ENCODE measurements at regions not wholly inside any gene's neighbourhood (a gene's known extent, or its start where the extent isn't known, plus 50 kb on each side); places are given as distances from the start of the nearest gene placed in this dataset.
"Not testable (repeated sequence)": the region's sequence is repeated elsewhere in the genome, so short reads cannot be mapped to it uniquely, and the experiment has no call there.

DNA sequence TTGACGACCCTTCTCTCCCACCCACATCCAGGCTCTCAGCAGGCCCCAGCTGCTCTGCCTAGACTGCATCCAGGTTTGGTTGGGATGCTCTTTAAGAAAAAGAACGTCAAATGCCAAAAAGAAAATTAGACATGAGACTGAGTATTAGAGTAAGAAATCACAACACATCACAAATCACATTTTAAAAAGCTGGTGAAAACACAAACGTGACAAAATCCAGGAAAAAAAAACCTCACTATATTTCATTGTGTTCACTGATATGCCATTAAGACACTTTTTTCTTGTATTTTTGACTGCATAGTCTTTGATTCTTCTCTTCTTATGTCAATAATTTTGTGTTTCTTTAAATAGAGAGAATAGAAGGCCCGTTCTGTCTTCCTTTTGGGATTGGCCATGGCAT lies 243.7 kb downstream of the TLE3 start:
- DNase-seq, result no peak

GRCh38 chr15:69854521-69855181 lies 243.1 kb downstream of the TLE3 start:
- no peak for DNase-seq

DNA sequence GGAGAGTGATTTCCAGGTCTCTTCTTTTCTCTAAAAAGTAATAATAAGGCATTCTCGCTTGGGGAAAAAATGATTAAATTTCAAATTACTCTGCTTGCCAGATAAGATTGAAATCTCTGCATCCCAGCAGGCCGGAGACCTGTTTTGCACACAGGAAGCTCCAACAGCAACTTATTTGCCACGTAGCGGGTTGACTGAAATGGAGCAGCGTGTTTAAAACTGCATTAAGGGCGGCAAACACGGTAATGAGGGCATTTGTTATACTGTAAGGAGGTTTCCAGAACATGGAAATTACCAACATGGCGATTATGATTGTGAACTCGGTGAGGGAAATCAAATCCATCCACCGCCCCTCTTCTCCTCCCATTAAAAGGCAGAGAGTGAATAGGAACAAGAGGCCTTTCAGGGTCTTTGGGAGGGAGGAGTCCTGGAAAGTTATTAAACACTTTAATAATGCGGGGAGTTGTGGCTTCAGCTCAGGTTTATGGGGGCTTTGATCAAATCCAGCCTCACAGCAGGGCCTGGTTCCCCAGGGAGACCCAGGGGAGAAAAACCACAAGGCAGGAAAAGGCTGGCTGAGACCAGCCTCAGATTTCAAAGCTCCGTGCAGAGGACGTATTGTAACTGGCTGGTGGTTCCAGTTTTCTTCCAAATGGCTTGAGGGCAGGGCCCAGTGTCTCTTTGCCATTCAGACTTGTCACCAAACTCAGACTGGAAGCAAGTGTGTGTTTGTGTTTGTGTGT lies 242.3 kb downstream of the TLE3 start:
- no peak for DNase-seq

DNA sequence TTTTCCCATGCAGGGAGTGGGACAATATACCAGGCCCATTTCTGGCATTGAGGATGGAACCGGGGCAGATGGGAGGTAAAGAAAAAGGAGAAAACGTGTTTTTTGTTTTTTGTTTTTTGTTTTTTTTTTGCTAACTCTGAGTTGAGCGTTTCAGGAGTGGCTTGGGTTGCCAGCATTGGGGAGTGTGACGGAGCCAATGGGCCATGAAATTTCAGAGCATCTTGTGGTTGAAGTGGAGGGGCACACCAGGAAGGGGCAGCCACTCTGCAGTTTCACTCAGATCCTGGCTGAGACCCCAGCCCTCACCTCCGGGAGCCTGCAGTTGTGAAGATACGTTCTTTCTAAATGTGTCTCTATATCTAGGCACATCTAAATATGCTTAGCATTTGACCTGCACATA lies 240.5 kb downstream of the TLE3 start:
- no peak for DNase-seq

DNA sequence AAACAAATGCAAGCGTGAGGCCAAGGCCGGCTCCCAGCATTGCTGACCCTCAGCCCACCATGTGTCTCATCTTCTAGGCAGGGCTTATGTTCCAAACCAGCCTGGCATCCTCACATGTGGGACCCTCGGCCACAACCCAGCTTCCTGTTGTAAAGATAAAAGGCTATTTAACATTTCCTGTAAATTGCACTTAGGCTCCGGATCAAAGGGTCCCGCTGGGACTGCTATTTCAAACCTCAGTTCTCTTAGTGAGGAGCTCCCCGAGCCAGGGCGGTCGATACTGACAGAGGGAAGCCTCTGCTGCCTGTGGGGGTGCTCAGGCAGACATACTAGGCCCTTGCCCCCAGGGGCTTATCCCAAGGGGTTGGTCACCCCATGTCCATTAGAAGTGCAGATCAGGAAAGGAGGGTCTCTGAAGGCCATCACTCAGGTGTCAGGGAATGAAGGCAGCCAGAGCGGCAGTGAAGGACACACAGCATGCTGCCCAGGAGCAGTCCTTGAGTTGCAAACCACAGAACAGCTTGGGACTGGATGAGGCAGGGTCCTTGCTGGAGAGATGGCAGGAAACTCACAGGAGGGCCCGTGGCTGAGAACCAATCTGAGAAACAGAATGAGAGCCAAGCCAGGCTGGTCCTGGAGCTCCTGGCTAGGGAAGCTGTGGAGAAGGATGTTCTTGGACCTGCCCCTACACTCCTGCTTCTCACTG lies 239.9 kb downstream of the TLE3 start:
- DNase-seq, result no peak

DNA sequence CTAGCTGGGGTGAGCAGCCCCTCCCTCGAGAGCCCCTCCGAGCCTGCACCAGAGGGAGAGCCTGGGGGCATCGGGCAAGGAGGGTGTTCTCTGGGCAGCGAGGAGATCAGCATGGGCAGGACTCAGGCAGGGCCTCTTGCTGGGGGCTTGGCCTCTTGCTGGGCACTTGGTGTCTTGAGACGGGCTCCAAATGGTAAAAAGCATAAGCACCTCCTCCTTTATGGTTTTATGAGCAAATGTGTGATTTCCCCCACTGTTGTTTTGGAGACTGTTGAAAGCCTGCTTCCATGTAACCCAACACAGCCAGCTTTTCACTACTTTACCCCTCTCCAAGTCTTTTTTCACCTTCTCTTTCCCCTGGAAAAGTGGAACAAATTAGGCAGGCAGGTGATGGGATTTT lies 239.3 kb downstream of the TLE3 start:
- no peak for DNase-seq

DNA sequence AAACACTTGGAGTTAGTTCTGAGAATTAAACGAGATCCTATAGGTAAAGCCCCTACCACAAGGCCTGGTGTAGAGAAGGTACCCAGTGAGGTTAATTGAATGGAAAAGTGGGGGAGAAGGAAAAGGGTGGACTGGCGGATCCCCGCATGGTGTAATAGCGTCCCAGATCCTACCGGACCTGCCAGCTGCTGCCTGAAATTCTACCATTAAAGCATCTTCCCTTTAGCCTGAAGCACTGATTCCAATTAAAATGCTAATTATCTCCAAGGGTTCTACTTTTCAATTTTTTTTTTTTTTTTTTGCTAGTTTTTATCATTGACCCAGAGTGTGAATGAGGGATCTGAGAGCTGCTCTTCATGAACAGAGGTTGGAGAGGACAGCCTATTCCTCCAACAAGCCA lies 237.9 kb downstream of the TLE3 start:
- DNase-seq, result no peak

DNA sequence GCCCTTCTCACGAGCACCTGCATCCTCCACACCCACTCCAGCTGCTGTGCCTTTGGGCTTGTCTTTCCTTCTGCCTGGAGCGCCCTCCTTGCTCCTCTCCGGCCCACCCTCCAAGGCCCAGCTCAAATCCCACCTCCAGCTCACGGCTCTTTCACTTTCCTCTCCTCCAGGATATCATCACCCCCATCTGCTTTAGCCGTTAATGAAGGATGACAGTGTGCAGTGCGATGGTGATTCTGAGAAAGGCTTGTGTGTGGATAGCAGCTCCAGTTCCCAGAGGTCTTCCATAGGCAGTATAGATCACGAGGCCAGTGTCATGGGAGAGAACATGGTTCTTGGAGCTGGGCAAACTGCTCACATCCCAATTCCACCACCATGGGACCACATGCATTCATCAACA lies 237.4 kb downstream of the TLE3 start:
- DNase-seq, result no peak

DNA sequence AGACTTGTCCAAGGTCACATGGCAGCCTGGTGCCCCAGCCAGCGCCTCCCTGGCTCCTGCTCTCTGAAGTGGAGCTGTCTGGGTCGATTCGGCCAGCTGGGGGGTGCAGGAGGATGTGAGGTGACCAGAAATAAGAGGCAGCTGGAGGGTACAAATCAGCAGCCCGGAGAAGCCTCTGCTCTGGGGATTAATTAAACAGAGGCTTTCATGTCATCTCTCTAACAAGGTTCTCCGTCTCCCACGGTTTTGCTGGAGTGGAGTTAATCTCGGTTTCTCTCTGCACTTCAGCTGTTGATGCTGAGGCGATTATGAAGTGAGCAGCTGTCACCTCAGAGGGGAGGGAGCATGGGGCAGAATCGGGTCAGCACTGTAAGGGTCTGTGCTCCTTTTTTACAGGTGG lies 236.8 kb downstream of the TLE3 start:
- DNase-seq, result no peak

GRCh38 chr15:69861331-69862171 lies 236.2 kb downstream of the TLE3 start:
- DNase-seq, result no peak

- no peak for DNase-seq
These were observed 235.2 kb downstream of the TLE3 start for GRCh38 chr15:69862540-69862939.

- DNase-seq, result no peak
These were observed 234.3 kb downstream of the TLE3 start for GRCh38 chr15:69863446-69863845.

- no peak for DNase-seq
These were observed 232.3 kb downstream of the TLE3 start for GRCh38 chr15:69865369-69865768.

DNA sequence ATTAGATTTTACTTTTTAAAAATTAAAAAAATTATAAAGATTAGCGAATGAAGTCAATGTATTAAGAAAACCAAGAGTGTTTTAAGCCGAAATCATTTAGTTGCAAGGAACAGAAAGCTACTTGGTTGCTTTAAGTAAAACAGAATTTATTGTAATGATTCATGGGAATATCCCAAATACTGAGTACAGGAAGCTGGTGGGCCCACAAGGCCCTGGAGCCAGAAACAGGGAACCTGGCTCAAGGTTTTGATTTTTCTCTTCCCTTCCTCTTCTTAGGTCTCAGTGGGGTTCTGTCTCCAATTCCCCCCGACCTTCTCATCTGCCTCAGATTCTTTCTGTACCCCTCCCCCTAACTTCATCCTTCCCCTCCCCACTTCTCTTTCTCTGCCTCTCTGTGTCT lies 229.0 kb downstream of the TLE3 start:
- no peak for DNase-seq

GRCh38 chr15:69869291-69869690 lies 228.4 kb downstream of the TLE3 start:
- no peak for DNase-seq

DNA sequence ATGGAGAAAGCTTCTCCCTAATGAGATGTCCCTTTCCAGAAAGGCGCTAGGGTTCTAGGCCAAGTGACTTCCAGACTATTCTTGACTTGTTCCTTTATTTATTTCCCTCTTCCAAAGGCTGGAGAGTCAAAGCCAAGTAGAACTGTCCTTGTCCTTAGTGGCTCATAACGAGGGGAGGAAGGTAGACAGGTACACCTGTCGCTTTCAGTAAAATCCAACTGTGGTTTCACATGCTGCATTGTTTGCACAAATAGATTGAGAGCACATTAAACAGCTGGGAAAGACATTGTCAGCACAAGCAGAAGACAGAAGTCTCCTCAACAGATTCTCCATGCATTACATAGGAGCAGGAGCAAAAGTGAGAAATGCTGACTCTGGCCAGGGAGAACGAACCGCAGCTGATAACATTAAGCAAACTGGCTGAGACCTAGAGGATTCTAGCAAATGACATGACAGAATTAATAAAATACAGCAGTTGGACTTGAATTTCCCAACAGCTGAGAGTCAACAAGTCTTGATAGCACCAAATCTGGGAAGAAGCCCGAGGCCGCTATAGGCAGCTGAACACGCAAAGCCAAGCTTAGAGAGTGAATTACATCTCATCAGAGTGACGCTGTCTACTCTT lies 227.7 kb downstream of the TLE3 start:
- no peak for DNase-seq

- no peak for DNase-seq
These were observed 226.1 kb downstream of the TLE3 start for GRCh38 chr15:69871511-69872134.

GRCh38 chr15:69873807-69874206 lies 223.9 kb downstream of the TLE3 start:
- no peak for DNase-seq

DNA sequence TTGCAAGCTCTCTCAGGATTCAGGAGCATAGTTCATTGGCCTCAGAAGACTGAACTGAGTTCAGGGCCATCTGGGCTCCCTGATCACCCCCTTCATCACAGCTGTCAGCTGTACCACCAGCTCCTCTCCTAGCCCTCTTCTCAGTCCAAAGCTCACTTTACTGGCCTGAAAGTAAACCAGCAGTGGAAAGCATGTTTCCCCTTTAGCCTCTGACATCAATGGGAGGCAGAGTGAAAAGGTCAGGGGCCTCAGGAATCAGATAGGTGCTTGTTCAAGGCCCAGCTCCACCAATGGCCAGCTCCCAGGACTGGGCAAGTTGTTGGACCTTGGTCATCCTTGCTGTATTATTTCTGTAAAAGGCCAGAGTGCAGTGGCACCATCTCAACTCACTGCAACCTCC lies 223.4 kb downstream of the TLE3 start:
- DNase-seq, result no peak

DNA sequence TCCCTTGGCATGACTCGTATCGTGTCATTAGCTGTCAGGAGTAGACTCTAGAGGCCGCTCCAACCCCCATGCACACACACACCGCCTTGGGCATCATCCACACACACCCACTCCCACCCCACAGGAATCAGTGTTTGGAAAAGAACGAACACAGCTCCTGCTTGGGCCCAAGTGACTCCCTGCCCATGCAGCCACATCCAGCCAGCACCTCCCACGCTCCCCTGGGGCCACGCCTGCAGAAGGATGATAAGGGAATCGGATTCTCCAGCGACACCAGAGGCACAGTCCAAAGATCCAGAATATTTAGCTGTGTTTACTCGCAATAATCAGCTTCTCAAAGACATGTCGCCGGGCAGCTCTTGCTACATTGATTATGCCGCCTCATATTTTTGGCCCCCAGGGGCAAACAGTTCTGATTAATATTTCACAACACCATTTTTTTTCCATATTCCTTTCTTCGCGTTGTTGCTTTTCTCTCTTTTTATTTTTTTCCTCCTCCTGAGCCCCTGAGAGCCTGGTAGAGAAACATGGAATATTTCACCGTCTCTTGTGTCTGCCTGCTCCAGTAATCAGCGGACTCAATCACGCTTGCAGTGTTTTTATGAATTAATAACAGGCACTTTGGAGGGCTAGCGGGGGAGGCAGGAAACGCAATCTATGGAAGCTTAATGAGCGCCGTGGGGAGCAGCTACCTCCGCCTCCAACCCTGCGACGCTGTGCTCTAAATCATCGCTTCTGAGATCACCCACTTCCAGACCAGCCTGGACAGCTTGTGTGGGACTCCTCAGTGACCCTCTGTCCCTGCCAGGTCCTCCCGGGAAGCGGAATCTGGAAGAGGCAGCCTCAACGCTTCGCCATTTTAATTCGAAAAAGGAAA lies 221.4 kb downstream of the TLE3 start:
- DNase-seq, result no peak

GRCh38 chr15:69879963-69880362 lies 217.8 kb downstream of the TLE3 start:
- not testable (repeated sequence) for DNase-seq
